ENCODE measurements at regions not wholly inside any gene's neighbourhood (a gene's known extent, or its start where the extent isn't known, plus 50 kb on each side); places are given as distances from the start of the nearest gene placed in this dataset.

DNA sequence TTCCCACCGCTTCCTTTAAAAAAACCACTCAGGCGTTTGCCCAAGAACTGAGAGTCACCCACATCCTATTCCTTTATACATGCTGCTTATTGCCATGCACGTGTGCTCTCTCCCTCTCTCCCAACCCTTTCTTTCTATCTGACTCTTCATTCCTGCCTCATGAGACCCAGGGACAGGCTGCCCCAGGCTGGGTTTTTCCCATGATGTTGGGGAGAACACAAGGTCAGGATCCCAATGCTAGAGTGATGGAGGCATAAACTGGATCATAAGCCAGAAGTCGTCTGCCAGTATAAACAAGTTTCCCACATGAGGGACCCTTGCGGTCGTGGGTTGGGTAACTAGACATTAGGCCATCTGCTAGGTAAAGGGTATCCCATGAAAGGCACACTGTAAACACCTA is 64.9 kb downstream of the CD2 start:
- Histone ChIP-seq H3K4me1 (peaks cover 0 to 6% (median 0%) of the 10 kb centered on the region in 12 donors), H3K9me3 (no peaks in the 10 kb centered on the region), H3K27me3 (no peaks in the 10 kb centered on the region), H3K27ac (no peak overlapping the region), H3K4me3 (no peak overlapping the region), H3K36me3 (no peaks in the 10 kb centered on the region)
- WGBS, 4 donors = 81 to 88% (median 85%) methylated on average over 6 of the region's 6 CpGs
- intact Hi-C loops (cut with DNase I) = loop anchor here in 2 of 10 donors (5.0 to 10.0 kb wide), 2 partner anchors 77 to 244 kb away; partner anchors contain the start of gene CD58 (in 1 of the 2)
- no peak for DNase-seq
- ATAC-seq = no peak
- TF ChIP-seq, protein P1, sequence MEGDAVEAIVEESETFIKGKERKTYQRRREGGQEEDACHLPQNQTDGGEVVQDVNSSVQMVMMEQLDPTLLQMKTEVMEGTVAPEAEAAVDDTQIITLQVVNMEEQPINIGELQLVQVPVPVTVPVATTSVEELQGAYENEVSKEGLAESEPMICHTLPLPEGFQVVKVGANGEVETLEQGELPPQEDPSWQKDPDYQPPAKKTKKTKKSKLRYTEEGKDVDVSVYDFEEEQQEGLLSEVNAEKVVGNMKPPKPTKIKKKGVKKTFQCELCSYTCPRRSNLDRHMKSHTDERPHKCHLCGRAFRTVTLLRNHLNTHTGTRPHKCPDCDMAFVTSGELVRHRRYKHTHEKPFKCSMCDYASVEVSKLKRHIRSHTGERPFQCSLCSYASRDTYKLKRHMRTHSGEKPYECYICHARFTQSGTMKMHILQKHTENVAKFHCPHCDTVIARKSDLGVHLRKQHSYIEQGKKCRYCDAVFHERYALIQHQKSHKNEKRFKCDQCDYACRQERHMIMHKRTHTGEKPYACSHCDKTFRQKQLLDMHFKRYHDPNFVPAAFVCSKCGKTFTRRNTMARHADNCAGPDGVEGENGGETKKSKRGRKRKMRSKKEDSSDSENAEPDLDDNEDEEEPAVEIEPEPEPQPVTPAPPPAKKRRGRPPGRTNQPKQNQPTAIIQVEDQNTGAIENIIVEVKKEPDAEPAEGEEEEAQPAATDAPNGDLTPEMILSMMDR (IDR thresholded peaks at IDR 0.05) = no peak
- no peak for TF ChIP-seq POLR2A (IDR thresholded peaks at IDR 0.05)

DNA sequence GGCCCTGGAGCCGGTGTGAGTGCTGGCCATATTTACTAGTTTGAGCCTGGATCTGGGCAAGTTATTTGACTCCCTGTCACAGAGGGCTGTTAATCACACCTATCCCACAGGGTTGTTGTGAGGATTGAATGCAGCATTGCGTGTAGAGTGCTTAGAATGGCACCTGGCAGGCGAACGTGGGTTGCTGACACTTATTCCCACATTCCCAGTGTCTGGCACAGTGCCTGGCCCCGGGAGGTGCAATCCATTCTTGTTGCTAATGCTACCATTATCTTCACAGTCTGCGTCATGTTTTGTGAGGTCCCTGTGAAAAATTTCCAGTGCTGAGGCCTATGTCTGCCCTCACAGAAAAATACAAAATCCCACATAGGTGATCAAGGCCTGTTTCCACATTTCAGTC is 66.1 kb downstream of the CD2 start:
- no peak for TF ChIP-seq POLR2A (IDR thresholded peaks at IDR 0.05)
- TF ChIP-seq, protein P1 (IDR thresholded peaks at IDR 0.05) = no peak
- Histone ChIP-seq H3K36me3 (no peaks in the 10 kb centered on the region), H3K9me3 (no peaks in the 10 kb centered on the region), H3K4me1 (peaks cover 0 to 11% (median 7%) of the 10 kb centered on the region in 12 donors), H3K27me3 (no peaks in the 10 kb centered on the region), H3K27ac (peak overlapping the region in 3 of 12 donors; percentile 9 to 11 (median 10)), H3K4me3 (no peak overlapping the region)
- peak in 3 of 4 donors; percentile 70 to 92 (median 89) for ATAC-seq
- WGBS, 4 donors = 19 to 46% (median 39%) methylated on average over 6 of the region's 6 CpGs
- DNase-seq = peak; percentile 41 to 87 (median 66)
- intact Hi-C loops (cut with DNase I) = no loop called here

DNA sequence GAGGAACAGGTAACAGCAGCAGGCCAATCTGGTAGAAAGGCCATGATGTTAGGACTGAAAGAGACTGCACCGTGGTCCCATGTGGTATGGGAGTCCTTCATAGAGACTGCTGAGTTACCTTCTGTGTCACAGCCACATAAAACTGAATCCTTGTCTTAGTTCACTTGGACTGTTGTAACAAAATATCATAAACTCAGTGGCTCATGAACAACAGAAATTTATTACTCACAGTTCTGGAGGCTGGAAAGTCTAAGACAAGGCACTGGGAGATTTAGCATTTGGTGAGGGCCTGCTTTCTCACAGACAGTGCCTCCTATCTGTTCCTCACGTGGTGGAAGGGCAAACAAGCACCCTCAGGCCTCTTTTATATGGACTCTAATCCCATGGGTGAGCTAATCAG is 67.5 kb downstream of the CD2 start:
- no peaks in the 10 kb centered on the region for H3K36me3 ChIP-seq
- ATAC-seq (no peak), DNase-seq (no peak)
- intact Hi-C loops (cut with DNase I) = no loop called here
- peaks cover 0 to 16% (median 12%) of the 10 kb centered on the region in 12 donors for H3K4me1 ChIP-seq
- no peak overlapping the region for H3K27ac ChIP-seq
- H3K9me3 ChIP-seq = no peaks in the 10 kb centered on the region
- no peak overlapping the region for H3K4me3 ChIP-seq
- 83 to 93% (median 89%) methylated on average over 2 of the region's 2 CpGs for WGBS, 4 donors
- no peaks in the 10 kb centered on the region for H3K27me3 ChIP-seq
- TF ChIP-seq, protein P1 (IDR thresholded peaks at IDR 0.05) = no peak
- TF ChIP-seq POLR2A (IDR thresholded peaks at IDR 0.05) = no peak

DNA sequence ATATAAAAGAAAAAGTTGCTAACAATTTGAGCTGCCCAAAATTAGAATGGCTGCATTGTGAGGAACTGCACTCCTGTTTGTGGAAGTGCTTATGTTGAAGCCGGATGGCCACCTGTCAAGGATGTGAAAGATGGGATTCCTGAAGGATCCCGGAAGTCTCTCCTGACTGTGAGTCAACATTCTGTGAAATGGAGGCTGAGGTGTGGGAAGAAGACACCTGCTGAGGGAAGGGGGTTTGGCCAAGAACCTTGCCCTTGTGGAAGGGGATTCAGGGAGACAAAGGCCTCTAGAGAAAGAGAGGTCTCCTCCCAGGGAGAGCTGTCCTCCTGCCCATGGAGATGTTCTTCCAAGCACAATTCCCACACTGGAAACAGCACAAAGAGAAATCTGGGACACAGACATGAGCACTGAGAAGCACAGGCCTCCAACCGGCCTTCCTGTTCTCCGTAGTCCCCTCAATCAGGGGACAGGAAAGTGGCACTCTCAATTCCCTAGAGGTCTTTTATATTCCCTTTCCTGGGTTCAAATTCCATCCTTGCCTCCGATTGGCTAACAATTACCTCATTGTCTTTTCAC is 70.5 kb downstream of the CD2 start:
- Histone ChIP-seq H3K9me3 (no peaks in the 10 kb centered on the region), H3K27ac (peak overlapping the region in 7 of 12 donors; percentile 34 to 79 (median 68)), H3K36me3 (no peaks in the 10 kb centered on the region), H3K27me3 (no peaks in the 10 kb centered on the region), H3K4me1 (peaks cover 0 to 18% (median 12%) of the 10 kb centered on the region in 12 donors), H3K4me3 (no peak overlapping the region)
- ATAC-seq = peak in 2 of 4 donors; percentile 4
- TF ChIP-seq POLR2A (IDR thresholded peaks at IDR 0.05) = no peak
- TF ChIP-seq, protein P1 (IDR thresholded peaks at IDR 0.05) = no peak
- DNase-seq = no peak
- intact Hi-C loops (cut with DNase I) = no loop called here
- 61 to 66% (median 63%) methylated on average over 5 of the region's 5 CpGs for WGBS, 4 donors
